GM04504 (cell line): ENCODE measurements at regions not wholly inside any gene's neighbourhood (a gene's known extent, or its start where the extent isn't known, plus 50 kb on each side); places are given as distances from the start of the nearest gene placed in this dataset.
A peak's percentile ranks its signal among the peaks of the same experiment; 100 is the strongest.
"Not testable (repeated sequence)": the region's sequence is repeated elsewhere in the genome, so short reads cannot be mapped to it uniquely, and the experiment has no call there.

ENCODE experiments used
- DNase-seq: peaks from one replicate; pipeline ENCODE4 v3.0.0-alpha.2; 2012; ENCODE audit warnings: low read depth

- no peak for DNase-seq
These were observed 68.0 kb downstream of the LUZP4 start for GRCh38 chrX:115357326-115358120.

GRCh38 chrX:115359508-115359907 lies 70.0 kb downstream of the LUZP4 start:
- not testable (repeated sequence) for DNase-seq

GRCh38 chrX:115360220-115360781 lies 70.8 kb downstream of the LUZP4 start:
- no peak for DNase-seq

GRCh38 chrX:115362334-115363095 lies 73.0 kb downstream of the LUZP4 start:
- DNase-seq: no peak

- no peak for DNase-seq
These were observed 73.9 kb downstream of the LUZP4 start for GRCh38 chrX:115363372-115363771.

- DNase-seq: no peak
These were observed 74.4 kb downstream of the LUZP4 start for GRCh38 chrX:115363897-115364296.

GRCh38 chrX:115364670-115365069 lies 75.2 kb downstream of the LUZP4 start:
- no peak for DNase-seq

- no peak for DNase-seq
These were observed 77.0 kb downstream of the LUZP4 start for GRCh38 chrX:115366535-115366934.

- DNase-seq: peak; percentile 30
These were observed 77.9 kb downstream of the LUZP4 start for GRCh38 chrX:115367455-115367854.

- DNase-seq: no peak
These were observed 78.4 kb downstream of the LUZP4 start for GRCh38 chrX:115367951-115368350.

- no peak for DNase-seq
These were observed 79.4 kb downstream of the LUZP4 start for GRCh38 chrX:115368876-115369275.

- DNase-seq: peak; percentile 31
These were observed 82.6 kb downstream of the LUZP4 start for GRCh38 chrX:115372152-115372551.

- no peak for DNase-seq
These were observed 83.8 kb downstream of the LUZP4 start for GRCh38 chrX:115373308-115373707.

- DNase-seq: peak; percentile 10
These were observed 89.0 kb downstream of the LUZP4 start for GRCh38 chrX:115378471-115378870.

- DNase-seq: no peak
These were observed 97.8 kb downstream of the LUZP4 start for GRCh38 chrX:115387327-115387726.

- DNase-seq: no peak
These were observed 99.4 kb downstream of the LUZP4 start for GRCh38 chrX:115388879-115389278.

- no peak for DNase-seq
These were observed 100.6 kb downstream of the LUZP4 start for GRCh38 chrX:115390078-115390477.

GRCh38 chrX:115392031-115392430 lies 102.5 kb downstream of the LUZP4 start:
- DNase-seq: no peak

- DNase-seq: no peak
These were observed 103.4 kb downstream of the LUZP4 start for GRCh38 chrX:115392871-115393270.

- peak; percentile 3 for DNase-seq
These were observed 103.8 kb downstream of the LUZP4 start for GRCh38 chrX:115393271-115393670.

GRCh38 chrX:115394806-115395205 lies 105.3 kb downstream of the LUZP4 start:
- not testable (repeated sequence) for DNase-seq

GRCh38 chrX:115399306-115399705 lies 109.8 kb downstream of the LUZP4 start:
- no peak for DNase-seq

- no peak for DNase-seq
These were observed 111.4 kb downstream of the LUZP4 start for GRCh38 chrX:115400960-115401359.
